Loucy (cell line): ENCODE measurements at regions not wholly inside any gene's neighbourhood (a gene's known extent, or its start where the extent isn't known, plus 50 kb on each side); places are given as distances from the start of the nearest gene placed in this dataset.

Experiments
- EZH2phosphoT487 ChIP-seq: fragments of 200-600 bp; IDR thresholded peaks from 2 replicates; pipeline ENCODE4 v1.6.1; 2018; ENCODE audit warnings: antibody characterized with exemption, mild to moderate bottlenecking, moderate library complexity, borderline replicate concordance
- TF ChIP-seq, protein P1 (sequence below): fragments of 200-600 bp; sonication (generic); conservative IDR thresholded peaks from 2 replicates; pipeline ENCODE4 v1.5.1; 2014; ENCODE audit warnings: mild to moderate bottlenecking, antibody characterized with exemption, low read length

DNA sequence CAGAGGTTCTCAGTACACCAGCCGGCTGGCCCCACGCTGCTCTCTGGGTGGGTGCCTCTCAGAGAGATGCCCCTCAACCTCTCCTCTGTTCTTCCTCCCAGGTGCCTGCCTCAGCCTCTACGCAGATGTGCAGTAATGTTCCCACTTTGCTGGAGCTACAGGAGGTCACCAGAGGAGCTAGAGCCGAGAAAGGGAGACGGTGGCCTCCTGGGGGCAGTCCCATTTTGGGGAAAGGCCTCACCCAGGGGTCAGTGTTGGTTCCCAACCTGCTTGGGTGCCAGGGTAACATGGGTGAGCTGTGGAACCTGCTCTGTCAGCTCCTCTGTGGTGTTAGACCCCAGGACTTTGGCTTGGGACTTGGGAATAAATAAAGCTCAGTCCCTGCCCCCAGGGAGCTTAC is 145.3 kb upstream of the MLN start:
- TF ChIP-seq, protein P1, sequence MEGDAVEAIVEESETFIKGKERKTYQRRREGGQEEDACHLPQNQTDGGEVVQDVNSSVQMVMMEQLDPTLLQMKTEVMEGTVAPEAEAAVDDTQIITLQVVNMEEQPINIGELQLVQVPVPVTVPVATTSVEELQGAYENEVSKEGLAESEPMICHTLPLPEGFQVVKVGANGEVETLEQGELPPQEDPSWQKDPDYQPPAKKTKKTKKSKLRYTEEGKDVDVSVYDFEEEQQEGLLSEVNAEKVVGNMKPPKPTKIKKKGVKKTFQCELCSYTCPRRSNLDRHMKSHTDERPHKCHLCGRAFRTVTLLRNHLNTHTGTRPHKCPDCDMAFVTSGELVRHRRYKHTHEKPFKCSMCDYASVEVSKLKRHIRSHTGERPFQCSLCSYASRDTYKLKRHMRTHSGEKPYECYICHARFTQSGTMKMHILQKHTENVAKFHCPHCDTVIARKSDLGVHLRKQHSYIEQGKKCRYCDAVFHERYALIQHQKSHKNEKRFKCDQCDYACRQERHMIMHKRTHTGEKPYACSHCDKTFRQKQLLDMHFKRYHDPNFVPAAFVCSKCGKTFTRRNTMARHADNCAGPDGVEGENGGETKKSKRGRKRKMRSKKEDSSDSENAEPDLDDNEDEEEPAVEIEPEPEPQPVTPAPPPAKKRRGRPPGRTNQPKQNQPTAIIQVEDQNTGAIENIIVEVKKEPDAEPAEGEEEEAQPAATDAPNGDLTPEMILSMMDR: no peak
- TF ChIP-seq EZH2phosphoT487: no peak
